ENCODE measurements at regions not wholly inside any gene's neighbourhood (a gene's known extent, or its start where the extent isn't known, plus 50 kb on each side); places are given as distances from the start of the nearest gene placed in this dataset.

GRCh38 chr12:42683933-42684801 lies 94.6 kb upstream of the PRICKLE1 start:
- H3K27ac ChIP-seq, result no peak overlapping the region
- no peaks in the 10 kb centered on the region for H3K27me3 ChIP-seq
- peak in 1 of 2 donors; percentile 46 for DNase-seq (ENCODE audit: low read depth in 1 of 2, low spot score in 1 of 2)
- H3K4me3 ChIP-seq, result no peak overlapping the region
- no peaks in the 10 kb centered on the region for H3K9me3 ChIP-seq (ENCODE audit: low read depth)
- no peak for TF ChIP-seq CTCF (IDR thresholded peaks at IDR 0.05; ENCODE audit: low read depth, low read length)
- H3K4me1 ChIP-seq (ENCODE audit: low read depth), result peaks cover 9% of the 10 kb centered on the region
- H3K36me3 ChIP-seq, result no peaks in the 10 kb centered on the region

GRCh38 chr12:42683266-42683665 lies 93.7 kb upstream of the PRICKLE1 start:
- Histone ChIP-seq H3K36me3 (no peaks in the 10 kb centered on the region), H3K4me3 (no peak overlapping the region), H3K27me3 (no peaks in the 10 kb centered on the region), H3K9me3 (ENCODE audit: low read depth) (no peaks in the 10 kb centered on the region), H3K27ac (no peak overlapping the region), H3K4me1 (ENCODE audit: low read depth) (peaks cover 11% of the 10 kb centered on the region)
- no peak for TF ChIP-seq CTCF (IDR thresholded peaks at IDR 0.05; ENCODE audit: low read depth, low read length)
- DNase-seq (ENCODE audit: low read depth in 1 of 2, low spot score in 1 of 2), result no peak

GRCh38 chr12:42679466-42679865 lies 89.9 kb upstream of the PRICKLE1 start:
- Histone ChIP-seq H3K27me3 (no peaks in the 10 kb centered on the region), H3K36me3 (no peaks in the 10 kb centered on the region), H3K9me3 (ENCODE audit: low read depth) (no peaks in the 10 kb centered on the region), H3K4me3 (no peak overlapping the region), H3K27ac (peak overlapping the region; percentile 92), H3K4me1 (ENCODE audit: low read depth) (peaks cover 11% of the 10 kb centered on the region)
- TF ChIP-seq CTCF (IDR thresholded peaks at IDR 0.05; ENCODE audit: low read depth, low read length), result no peak
- DNase-seq (ENCODE audit: low read depth in 1 of 2, low spot score in 1 of 2), result peak in 1 of 2 donors; percentile 21

GRCh38 chr12:42677461-42677860 lies 87.9 kb upstream of the PRICKLE1 start:
- Histone ChIP-seq H3K4me3 (no peak overlapping the region), H3K27me3 (no peaks in the 10 kb centered on the region), H3K4me1 (ENCODE audit: low read depth) (peaks cover 11% of the 10 kb centered on the region), H3K36me3 (no peaks in the 10 kb centered on the region), H3K9me3 (ENCODE audit: low read depth) (no peaks in the 10 kb centered on the region), H3K27ac (no peak overlapping the region)
- no peak for TF ChIP-seq CTCF (IDR thresholded peaks at IDR 0.05; ENCODE audit: low read depth, low read length)
- DNase-seq (ENCODE audit: low read depth in 1 of 2, low spot score in 1 of 2), result no peak

- H3K27me3 ChIP-seq, result no peaks in the 10 kb centered on the region
- peak in 1 of 2 donors; percentile 37 for DNase-seq (ENCODE audit: low read depth in 1 of 2, low spot score in 1 of 2)
- no peak overlapping the region for H3K27ac ChIP-seq
- H3K4me3 ChIP-seq, result no peak overlapping the region
- TF ChIP-seq CTCF (IDR thresholded peaks at IDR 0.05; ENCODE audit: low read depth, low read length), result no peak
- H3K36me3 ChIP-seq, result no peaks in the 10 kb centered on the region
- no peaks in the 10 kb centered on the region for H3K9me3 ChIP-seq (ENCODE audit: low read depth)
- peaks cover 11% of the 10 kb centered on the region for H3K4me1 ChIP-seq (ENCODE audit: low read depth)
Measured at GRCh38 chr12:42673535-42673934, 84.0 kb upstream of the PRICKLE1 start.
